Gastroesophageal sphincter (tissue), 4 donors: ENCODE measurements at regions not wholly inside any gene's neighbourhood (a gene's known extent, or its start where the extent isn't known, plus 50 kb on each side); places are given as distances from the start of the nearest gene placed in this dataset.

Experiments used
- ATAC-seq: fragments of 150-250 bp; one replicate; pipeline ENCODE4 v1.9.1; 2016; ENCODE audit warnings: mild to moderate bottlenecking, moderate library complexity
- H3K27ac ChIP-seq, 4 donors: fragments of 200-600 bp; sonication (generic) in 3 of 4; 1 replicate in 3 of 4; 2 replicates in 1 of 4; pipeline ENCODE4 v1.5.1; 2016 to 2019
- H3K27me3 ChIP-seq: fragments of 200-600 bp; sonication (generic); one replicate; pipeline ENCODE4 v1.5.1; 2019
- H3K36me3 ChIP-seq, 2 donors: fragments of 200-600 bp; sonication (generic); one replicate each; pipeline ENCODE4 v1.5.1; 2019; ENCODE audit warnings: control low read depth in 1 of 2
- H3K4me1 ChIP-seq, 3 donors: fragments of 200-600 bp; sonication (generic); 1 replicate in 2 of 3; 2 replicates in 1 of 3; pipeline ENCODE4 v1.5.1; 2016 to 2019; ENCODE audit warnings: control low read depth in 2 of 3
- H3K4me3 ChIP-seq, 2 donors: fragments of 200-600 bp; sonication (generic); one replicate each; pipeline ENCODE4 v1.5.1; 2019; ENCODE audit warnings: mild to moderate bottlenecking in 1 of 2, moderate library complexity in 1 of 2
- H3K9me3 ChIP-seq, 3 donors: fragments of 200-600 bp; sonication (generic); one replicate each; pipeline ENCODE4 v1.5.1; 2017 to 2019; ENCODE audit warnings: control low read depth in 2 of 3
- CTCF ChIP-seq, 4 experiments: fragments of 200-600 bp in 2 of 4; fragments of 450-650 bp in 2 of 4; sonication (generic) in 1 of 4; IDR thresholded peaks; one replicate each; pipeline ENCODE4 v1.5.1; 2017 to 2019; ENCODE audit warnings: antibody characterized with exemption in 4 of 4, mild to moderate bottlenecking in 2 of 4, moderate library complexity in 2 of 4
- EP300 ChIP-seq: sonication (generic); formaldehyde crosslinking; IDR thresholded peaks from one replicate; pipeline ENCODE4 v1.6.1; 2017; ENCODE audit warnings: antibody characterized with exemption, mild to moderate bottlenecking
- POLR2A ChIP-seq, 2 donors: fragments of 450-650 bp; IDR thresholded peaks; one replicate each; pipeline ENCODE4 v1.6.1; 2017; ENCODE audit warnings: antibody characterized with exemption in 2 of 2, mild to moderate bottlenecking in 2 of 2, moderate library complexity in 1 of 2
- POLR2AphosphoS5 ChIP-seq: sonication (generic); formaldehyde crosslinking; IDR thresholded peaks from one replicate; pipeline ENCODE4 v1.6.1; 2017; ENCODE audit warnings: antibody characterized with exemption
- WGBS, 2 donors: methylation state at CpG; one replicate each; pipeline ENCODE4 v1.1.5; 2018; ENCODE audit warnings: low coverage in 1 of 2; 5-methylcytosine and 5-hydroxymethylcytosine counted together

GRCh38 chr1:78419309-78419708 lies 71.5 kb upstream of the PTGFR start:
- no peak overlapping the region for H3K27ac ChIP-seq
- no peak for TF ChIP-seq POLR2A (IDR thresholded peaks at IDR 0.05)
- no peak for TF ChIP-seq CTCF (IDR thresholded peaks at IDR 0.05)
- no peak for TF ChIP-seq EP300
- no peak for TF ChIP-seq POLR2AphosphoS5
- 34 to 46% methylated on average over 3 of the region's 3 CpGs for whole genome bisulfite sequencing, 2 donors
- ATAC-seq: no peak
- no peaks in the 10 kb centered on the region for H3K4me1 ChIP-seq
- no peaks in the 10 kb centered on the region for H3K9me3 ChIP-seq
- no peaks in the 10 kb centered on the region for H3K36me3 ChIP-seq
- no peaks in the 10 kb centered on the region for H3K27me3 ChIP-seq
- no peak overlapping the region for H3K4me3 ChIP-seq

- Histone ChIP-seq H3K36me3 (no peaks in the 10 kb centered on the region), H3K4me1 (no peaks in the 10 kb centered on the region), H3K27ac (no peak overlapping the region), H3K27me3 (no peaks in the 10 kb centered on the region), H3K9me3 (no peaks in the 10 kb centered on the region), H3K4me3 (no peak overlapping the region)
- 35 to 49% methylated on average over 3 of the region's 3 CpGs for WGBS, 2 donors
- TF ChIP-seq POLR2A (IDR thresholded peaks at IDR 0.05) (no peak), POLR2AphosphoS5 (no peak), CTCF (IDR thresholded peaks at IDR 0.05) (no peak), EP300 (no peak)
- no peak for ATAC-seq
Measured at GRCh38 chr1:78420181-78420580, 70.6 kb upstream of the PTGFR start.

GRCh38 chr1:78420688-78421087 lies 70.1 kb upstream of the PTGFR start:
- Histone ChIP-seq H3K27me3 (no peaks in the 10 kb centered on the region), H3K9me3 (no peaks in the 10 kb centered on the region), H3K36me3 (no peaks in the 10 kb centered on the region), H3K4me3 (no peak overlapping the region), H3K27ac (no peak overlapping the region), H3K4me1 (no peaks in the 10 kb centered on the region)
- TF ChIP-seq EP300: no peak
- TF ChIP-seq CTCF (IDR thresholded peaks at IDR 0.05): no peak
- no peak for ATAC-seq

GRCh38 chr1:78424720-78425119 lies 66.1 kb upstream of the PTGFR start:
- Histone ChIP-seq H3K27ac (no peak overlapping the region), H3K4me3 (no peak overlapping the region), H3K9me3 (no peaks in the 10 kb centered on the region), H3K36me3 (no peaks in the 10 kb centered on the region), H3K4me1 (no peaks in the 10 kb centered on the region), H3K27me3 (no peaks in the 10 kb centered on the region)
- no peak for ATAC-seq
- 78 to 83% methylated on average over 5 of the region's 5 CpGs for WGBS, 2 donors
- TF ChIP-seq CTCF (IDR thresholded peaks at IDR 0.05): no peak
- no peak for TF ChIP-seq POLR2AphosphoS5
- TF ChIP-seq EP300: no peak
- TF ChIP-seq POLR2A (IDR thresholded peaks at IDR 0.05): no peak

- H3K27me3 ChIP-seq: no peaks in the 10 kb centered on the region
- peak overlapping the region in 2 of 4 donors; percentile 17 to 29 for H3K27ac ChIP-seq
- ATAC-seq: no peak
- no peaks in the 10 kb centered on the region for H3K36me3 ChIP-seq
- TF ChIP-seq POLR2A (IDR thresholded peaks at IDR 0.05) (no peak), POLR2AphosphoS5 (no peak), EP300 (no peak), CTCF (IDR thresholded peaks at IDR 0.05) (no peak)
- H3K9me3 ChIP-seq: no peaks in the 10 kb centered on the region
- no peaks in the 10 kb centered on the region for H3K4me1 ChIP-seq
- WGBS, 2 donors: 37 to 65% methylated on average over 4 of the region's 4 CpGs
- H3K4me3 ChIP-seq: no peak overlapping the region
Measured at GRCh38 chr1:78426408-78426807, 64.4 kb upstream of the PTGFR start.
